Mucosa of descending colon (tissue), 3 donors: ENCODE measurements at regions not wholly inside any gene's neighbourhood (a gene's known extent, or its start where the extent isn't known, plus 50 kb on each side); places are given as distances from the start of the nearest gene placed in this dataset.

Experiments used
- ATAC-seq: fragments of 200-7000 bp; cut with Tn5 transposase; one replicate; pipeline ENCODE4 v1.9.1; 2020; ENCODE audit warnings: mild to moderate bottlenecking, moderate library complexity
- DNase-seq, 3 donors: peaks; one replicate each; pipeline ENCODE4 v3.0.0-alpha.2; 2020
- H3K36me3 ChIP-seq: fragments of 200-600 bp; one replicate; pipeline ENCODE4 v1.8.0; 2021; ENCODE audit warnings: low read depth, mild to moderate bottlenecking
- H3K4me1 ChIP-seq: fragments of 200-600 bp; one replicate; pipeline ENCODE4 v1.8.0; 2021; ENCODE audit warnings: low read depth, mild to moderate bottlenecking
- H3K4me3 ChIP-seq: fragments of 200-600 bp; one replicate; pipeline ENCODE4 v1.8.0; 2021; ENCODE audit warnings: mild to moderate bottlenecking
- H3K9me3 ChIP-seq: fragments of 200-600 bp; one replicate; pipeline ENCODE4 v1.8.0; 2021; ENCODE audit warnings: mild to moderate bottlenecking
- CTCF ChIP-seq: fragments of 200-600 bp; IDR thresholded peaks from one replicate; pipeline ENCODE4 v1.8.0; 2022; ENCODE audit warnings: antibody characterized with exemption, mild to moderate bottlenecking
- intact Hi-C, 2 donors: fragments of 100-400 bp; cut with DNase I in 1 of 2; cut with micrococcal nuclease in 1 of 2; formaldehyde crosslinking; loops; one replicate each; pipeline versions ENCODE4 v1.11.0 to v1.11.1; 2022; cut with DNase I, micrococcal nuclease
- donor health status: DM: no; HTN: no; CAD: no; lungs with moderate emphysema.
- donor health status: DM: no; HTN: no; CAD: no.
- donor health status: DM: no; HTN: yes; CAD: no.

GRCh38 chr2:228956701-228957474, 314.2 kb downstream of the PID1 start:
- DNase-seq, result no peak
- TF ChIP-seq CTCF, result no peak
- ATAC-seq, result no peak
- intact Hi-C loops, result no loop called here
- Histone ChIP-seq H3K4me3 (no peak overlapping the region), H3K9me3 (no peaks in the 10 kb centered on the region), H3K4me1 (no peaks in the 10 kb centered on the region), H3K36me3 (no peaks in the 10 kb centered on the region)

GRCh38 chr2:228949831-228950230, 321.3 kb downstream of the PID1 start:
- intact Hi-C loops, result no loop called here
- no peak for ATAC-seq
- no peak for DNase-seq
- Histone ChIP-seq H3K9me3 (no peaks in the 10 kb centered on the region), H3K36me3 (no peaks in the 10 kb centered on the region), H3K4me1 (no peaks in the 10 kb centered on the region), H3K4me3 (no peak overlapping the region)
- TF ChIP-seq CTCF, result no peak

GRCh38 chr2:228945710-228946109, 325.4 kb downstream of the PID1 start:
- no peaks in the 10 kb centered on the region for H3K9me3 ChIP-seq
- no peak for TF ChIP-seq CTCF
- no peaks in the 10 kb centered on the region for H3K36me3 ChIP-seq
- H3K4me1 ChIP-seq, result no peaks in the 10 kb centered on the region
- no peak overlapping the region for H3K4me3 ChIP-seq
- ATAC-seq (no peak), DNase-seq (no peak)
- intact Hi-C loops, result no loop called here

GRCh38 chr2:228942856-228943255, 328.2 kb downstream of the PID1 start:
- no peak for TF ChIP-seq CTCF
- H3K4me1 ChIP-seq, result no peaks in the 10 kb centered on the region
- no peaks in the 10 kb centered on the region for H3K36me3 ChIP-seq
- intact Hi-C loops, result no loop called here
- no peaks in the 10 kb centered on the region for H3K9me3 ChIP-seq
- H3K4me3 ChIP-seq, result no peak overlapping the region
- ATAC-seq (no peak), DNase-seq (no peak)

GRCh38 chr2:228938629-228939028, 332.5 kb downstream of the PID1 start:
- no peak for TF ChIP-seq CTCF
- DNase-seq (no peak), ATAC-seq (no peak)
- no peaks in the 10 kb centered on the region for H3K4me1 ChIP-seq
- H3K4me3 ChIP-seq, result no peak overlapping the region
- H3K36me3 ChIP-seq, result no peaks in the 10 kb centered on the region
- H3K9me3 ChIP-seq, result peaks cover 7% of the 10 kb centered on the region
- intact Hi-C loops, result no loop called here
